ENCODE measurements at regions not wholly inside any gene's neighbourhood (a gene's known extent, or its start where the extent isn't known, plus 50 kb on each side); places are given as distances from the start of the nearest gene placed in this dataset.

DNA sequence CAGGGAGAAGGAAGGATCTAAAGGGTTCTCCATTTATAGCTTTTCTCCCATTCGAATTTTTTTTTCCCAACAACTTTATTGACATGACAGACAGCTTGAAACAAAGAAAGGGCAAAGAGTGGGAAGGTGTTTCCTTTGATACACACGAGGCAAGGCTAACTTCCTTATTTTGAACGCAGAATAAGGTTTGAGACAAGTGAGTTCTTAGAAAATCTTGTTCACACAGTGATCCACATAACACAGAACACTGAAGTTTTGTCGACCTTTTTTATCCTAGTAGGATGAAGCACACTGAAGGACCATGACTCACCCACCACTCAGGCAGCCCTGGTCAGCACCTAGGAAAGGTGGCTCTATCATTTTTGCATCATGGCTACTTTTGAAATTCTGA, 425.8 kb upstream of the MDFIC2 start:
- TF ChIP-seq, protein P1, sequence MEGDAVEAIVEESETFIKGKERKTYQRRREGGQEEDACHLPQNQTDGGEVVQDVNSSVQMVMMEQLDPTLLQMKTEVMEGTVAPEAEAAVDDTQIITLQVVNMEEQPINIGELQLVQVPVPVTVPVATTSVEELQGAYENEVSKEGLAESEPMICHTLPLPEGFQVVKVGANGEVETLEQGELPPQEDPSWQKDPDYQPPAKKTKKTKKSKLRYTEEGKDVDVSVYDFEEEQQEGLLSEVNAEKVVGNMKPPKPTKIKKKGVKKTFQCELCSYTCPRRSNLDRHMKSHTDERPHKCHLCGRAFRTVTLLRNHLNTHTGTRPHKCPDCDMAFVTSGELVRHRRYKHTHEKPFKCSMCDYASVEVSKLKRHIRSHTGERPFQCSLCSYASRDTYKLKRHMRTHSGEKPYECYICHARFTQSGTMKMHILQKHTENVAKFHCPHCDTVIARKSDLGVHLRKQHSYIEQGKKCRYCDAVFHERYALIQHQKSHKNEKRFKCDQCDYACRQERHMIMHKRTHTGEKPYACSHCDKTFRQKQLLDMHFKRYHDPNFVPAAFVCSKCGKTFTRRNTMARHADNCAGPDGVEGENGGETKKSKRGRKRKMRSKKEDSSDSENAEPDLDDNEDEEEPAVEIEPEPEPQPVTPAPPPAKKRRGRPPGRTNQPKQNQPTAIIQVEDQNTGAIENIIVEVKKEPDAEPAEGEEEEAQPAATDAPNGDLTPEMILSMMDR (IDR thresholded peaks at IDR 0.05 in 4 of 5, conservative IDR thresholded peaks at IDR 0.05 in 1 of 5) = no peak
- no peak for TF ChIP-seq POLR2A (IDR thresholded peaks at IDR 0.05)

All from gastrocnemius medialis (tissue), 4 donors.